ENCODE measurements at regions not wholly inside any gene's neighbourhood (a gene's known extent, or its start where the extent isn't known, plus 50 kb on each side); places are given as distances from the start of the nearest gene placed in this dataset.

GRCh38 chr2:150100834-150101233, 386.6 kb downstream of the RND3 start:
- ATAC-seq = no peak
- no peak for DNase-seq
- Histone ChIP-seq H3K9me3 (no peaks in the 10 kb centered on the region), H3K36me3 (no peaks in the 10 kb centered on the region), H3K4me1 (peaks cover 10% of the 10 kb centered on the region), H3K4me3 (no peak overlapping the region), H3K27ac (no peak overlapping the region), H3K27me3 (ENCODE audit: low read depth) (no peaks in the 10 kb centered on the region)
- intact Hi-C loops (cut with DNase I) = no loop called here
- no peak for TF ChIP-seq CTCF (IDR thresholded peaks at IDR 0.05)

- Histone ChIP-seq H3K36me3 (no peaks in the 10 kb centered on the region), H3K27ac (no peak overlapping the region), H3K4me1 (peaks cover 10% of the 10 kb centered on the region), H3K4me3 (no peak overlapping the region), H3K9me3 (no peaks in the 10 kb centered on the region), H3K27me3 (ENCODE audit: low read depth) (no peaks in the 10 kb centered on the region)
- intact Hi-C loops (cut with DNase I) = no loop called here
- no peak for ATAC-seq
- no peak for TF ChIP-seq CTCF (IDR thresholded peaks at IDR 0.05)
- DNase-seq = no peak
Observed at GRCh38 chr2:150100336-150100735, 387.1 kb downstream of the RND3 start.

- intact Hi-C loops (cut with DNase I) = no loop called here
- no peak overlapping the region for H3K27ac ChIP-seq
- no peak for TF ChIP-seq CTCF (IDR thresholded peaks at IDR 0.05)
- H3K9me3 ChIP-seq = no peaks in the 10 kb centered on the region
- no peak for DNase-seq
- H3K36me3 ChIP-seq = no peaks in the 10 kb centered on the region
- no peak overlapping the region for H3K4me3 ChIP-seq
- H3K4me1 ChIP-seq = peaks cover 10% of the 10 kb centered on the region
- no peak for ATAC-seq
- no peaks in the 10 kb centered on the region for H3K27me3 ChIP-seq (ENCODE audit: low read depth)
Observed at GRCh38 chr2:150099805-150100204, 387.7 kb downstream of the RND3 start.

GRCh38 chr2:150097901-150098531, 389.5 kb downstream of the RND3 start:
- intact Hi-C loops (cut with DNase I) = no loop called here

DNA sequence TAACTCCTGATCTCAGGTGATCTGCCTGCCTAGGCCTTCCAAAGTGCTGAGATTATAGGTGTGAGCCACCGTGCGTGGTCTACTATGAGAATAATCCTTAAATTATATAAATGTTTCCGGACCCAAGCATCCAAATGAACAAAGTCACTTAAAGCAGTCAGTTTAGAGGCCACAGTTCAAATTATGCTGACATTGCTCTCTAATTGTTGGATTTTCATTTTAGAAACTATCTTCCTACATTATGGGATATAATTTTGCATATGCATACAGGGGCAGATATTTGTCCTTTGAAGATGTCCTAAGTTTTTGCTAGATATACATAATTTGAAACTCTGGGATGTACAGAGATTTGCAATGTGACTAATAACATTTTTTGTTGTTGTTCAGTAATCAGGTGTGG, 390.1 kb downstream of the RND3 start:
- Histone ChIP-seq H3K4me1 (peaks cover 10% of the 10 kb centered on the region), H3K27ac (no peak overlapping the region), H3K4me3 (no peak overlapping the region), H3K27me3 (ENCODE audit: low read depth) (no peaks in the 10 kb centered on the region), H3K9me3 (no peaks in the 10 kb centered on the region), H3K36me3 (no peaks in the 10 kb centered on the region)
- DNase-seq (no peak), ATAC-seq (no peak)
- intact Hi-C loops (cut with DNase I) = no loop called here
- no peak for TF ChIP-seq CTCF (IDR thresholded peaks at IDR 0.05)

More at GRCh38 chr2:150097901-150098531, 389.5 kb downstream of the RND3 start:
- Histone ChIP-seq H3K27me3 (ENCODE audit: low read depth) (no peaks in the 10 kb centered on the region), H3K9me3 (no peaks in the 10 kb centered on the region), H3K27ac (no peak overlapping the region), H3K4me1 (peaks cover 10% of the 10 kb centered on the region), H3K4me3 (no peak overlapping the region), H3K36me3 (no peaks in the 10 kb centered on the region)
- TF ChIP-seq CTCF (IDR thresholded peaks at IDR 0.05) = no peak
- DNase-seq (no peak), ATAC-seq (peak in 1 of 2 donors; percentile 56)
